GM18870 (cell line): ENCODE measurements at regions not wholly inside any gene's neighbourhood (a gene's known extent, or its start where the extent isn't known, plus 50 kb on each side); places are given as distances from the start of the nearest gene placed in this dataset.
"Not testable (repeated sequence)": the region's sequence is repeated elsewhere in the genome, so short reads cannot be mapped to it uniquely, and the experiment has no call there.

Source experiments
- ATAC-seq: cut with Tn5 transposase; IDR thresholded peaks from one replicate; pipeline ENCODE4 v1.9.1; 2021; ENCODE audit warnings: moderate library complexity; ENCODE audit not compliant: unreplicated experiment

GRCh38 chr11:115632061-115632460 lies 127.8 kb upstream of the CADM1 start:
- ATAC-seq: no peak

DNA sequence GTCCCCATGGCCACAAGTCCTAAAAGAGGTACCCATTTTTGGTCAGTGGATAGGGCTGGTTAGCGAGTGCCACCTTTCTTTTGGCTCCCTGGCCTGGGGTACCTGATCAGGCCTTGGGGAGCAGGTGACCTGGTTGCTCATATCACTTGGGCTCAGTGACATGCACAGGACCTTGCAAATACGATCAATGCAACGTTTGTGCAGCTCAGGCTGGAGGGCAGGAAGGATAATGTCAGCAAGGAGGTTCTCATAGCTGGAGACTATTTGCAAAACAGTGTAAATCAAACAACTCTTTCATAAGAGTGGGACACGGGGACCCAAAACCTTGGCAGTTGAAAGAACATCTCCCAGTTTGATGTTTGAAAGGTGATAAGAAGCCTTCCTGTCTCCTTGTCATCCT lies 127.4 kb upstream of the CADM1 start:
- ATAC-seq: no peak

- no peak for ATAC-seq
Observed at GRCh38 chr11:115630214-115630613, 126.0 kb upstream of the CADM1 start.

GRCh38 chr11:115629456-115630015 lies 125.3 kb upstream of the CADM1 start:
- no peak for ATAC-seq

DNA sequence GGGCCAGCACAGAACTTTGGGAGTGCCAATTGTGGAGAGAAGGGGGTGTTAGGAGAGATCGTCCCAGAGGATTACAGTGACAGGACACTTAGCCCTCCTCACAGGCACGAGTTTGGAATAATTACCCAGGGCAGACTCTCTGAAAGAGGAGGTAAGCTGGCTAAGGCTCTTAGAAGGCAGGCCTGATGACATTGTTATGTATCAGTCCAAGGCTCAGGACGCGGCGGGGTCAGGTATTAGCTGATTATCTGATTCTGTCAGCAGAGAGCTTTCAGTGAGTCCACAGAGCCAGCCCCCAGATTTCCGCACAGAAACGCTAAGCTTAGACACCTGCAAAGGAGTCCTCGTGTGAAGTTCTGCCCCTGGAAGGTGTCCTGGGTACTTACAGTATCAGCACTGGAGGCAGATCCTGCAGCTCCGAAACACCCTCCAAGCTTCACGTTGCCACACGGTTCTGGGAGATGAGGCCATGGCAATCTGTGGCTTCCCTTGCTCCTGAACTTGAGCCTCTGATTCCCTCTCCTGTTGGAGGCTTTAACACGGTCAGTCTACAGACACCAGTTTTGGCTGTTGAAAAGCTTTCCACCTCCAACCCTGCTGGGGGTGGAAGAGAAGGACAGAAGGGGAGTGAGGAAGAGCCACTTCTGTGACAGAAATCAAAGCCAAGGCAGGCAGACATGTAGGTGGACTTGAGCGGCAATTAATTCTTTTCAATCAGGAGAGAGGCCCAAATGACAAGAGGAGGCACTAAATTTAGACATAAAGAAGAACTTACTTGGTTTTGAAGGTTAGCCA lies 123.6 kb upstream of the CADM1 start:
- ATAC-seq: no peak

GRCh38 chr11:115627071-115627470 lies 122.9 kb upstream of the CADM1 start:
- no peak for ATAC-seq

GRCh38 chr11:115626414-115626813 lies 122.2 kb upstream of the CADM1 start:
- ATAC-seq: no peak

DNA sequence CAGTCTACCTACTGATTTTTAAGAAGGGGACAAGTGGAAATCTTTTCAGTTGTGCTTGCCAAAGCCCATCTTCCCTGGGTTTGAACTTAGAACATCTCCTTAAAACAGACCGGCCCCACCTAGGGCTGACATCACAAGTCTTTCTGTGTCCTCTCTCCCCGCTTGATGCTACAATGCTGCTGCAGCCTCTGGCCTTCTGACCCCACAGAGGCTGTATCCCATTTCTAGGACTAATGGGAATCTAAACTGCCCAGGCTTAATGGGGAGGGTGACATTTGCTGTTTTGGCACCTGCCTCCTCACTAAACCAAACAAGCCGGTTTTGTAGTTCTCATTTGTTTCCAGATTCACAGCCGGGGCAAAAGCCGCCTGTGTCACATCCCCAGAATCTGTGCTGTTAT lies 121.3 kb upstream of the CADM1 start:
- ATAC-seq: no peak

GRCh38 chr11:115624065-115624464 lies 119.8 kb upstream of the CADM1 start:
- ATAC-seq: no peak

DNA sequence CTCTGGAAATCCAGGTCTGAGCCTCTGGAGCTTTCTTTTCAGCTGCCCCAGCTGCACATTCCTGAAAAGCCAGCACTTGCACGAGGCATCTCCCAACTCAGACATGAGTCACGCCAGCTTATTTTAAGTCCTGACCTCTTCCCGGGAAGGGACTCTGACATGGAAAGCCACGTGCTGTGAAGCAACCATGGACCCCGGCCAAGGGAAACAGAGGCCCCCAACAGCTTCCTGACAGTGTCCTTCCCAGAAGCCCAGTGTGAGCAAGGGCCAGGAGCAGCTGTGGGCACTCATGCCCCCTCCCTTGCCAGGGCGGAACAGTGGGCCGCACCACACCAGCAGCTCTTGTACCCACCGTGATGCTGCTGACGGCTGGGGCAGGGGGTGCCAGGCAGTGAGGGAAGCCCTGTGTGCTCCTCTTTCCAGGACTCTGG lies 118.8 kb upstream of the CADM1 start:
- no peak for ATAC-seq

- no peak for ATAC-seq
Observed at GRCh38 chr11:115618428-115618827, 114.2 kb upstream of the CADM1 start.

GRCh38 chr11:115617767-115618166 lies 113.6 kb upstream of the CADM1 start:
- no peak for ATAC-seq

- no peak for ATAC-seq
Observed at GRCh38 chr11:115616971-115617370, 112.8 kb upstream of the CADM1 start.

DNA sequence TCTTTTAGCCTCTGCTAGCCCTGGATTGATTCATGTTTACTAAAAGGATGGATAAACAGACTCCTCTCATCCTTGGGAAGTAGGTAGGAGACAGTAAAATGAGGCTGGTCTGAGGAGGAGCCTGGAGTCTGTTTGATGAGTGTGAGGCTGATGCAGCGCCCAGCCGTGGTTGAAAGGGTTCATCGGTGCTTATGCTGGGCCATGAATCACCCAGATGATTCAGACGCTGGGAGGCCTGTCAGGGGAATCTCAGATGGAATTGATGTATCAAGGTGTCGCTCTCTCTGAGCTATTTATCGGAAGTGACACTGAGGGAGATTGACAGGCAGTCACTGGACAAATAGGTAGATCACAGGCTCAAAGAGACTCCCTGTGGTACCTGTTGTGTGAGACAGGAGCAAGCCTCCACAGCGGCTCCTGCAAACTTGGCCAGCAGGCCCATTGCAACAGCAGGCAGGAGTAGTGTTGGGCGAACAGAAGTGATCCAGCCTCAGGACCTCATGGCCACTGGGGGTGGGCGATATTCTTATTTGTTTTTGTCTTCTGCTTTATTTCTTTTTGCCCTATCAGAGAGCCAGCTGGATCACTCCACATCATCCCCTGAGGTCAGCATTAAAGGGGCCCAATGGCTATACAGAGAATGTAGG lies 109.9 kb upstream of the CADM1 start:
- ATAC-seq: no peak

GRCh38 chr11:115613004-115613403 lies 108.8 kb upstream of the CADM1 start:
- ATAC-seq: no peak

DNA sequence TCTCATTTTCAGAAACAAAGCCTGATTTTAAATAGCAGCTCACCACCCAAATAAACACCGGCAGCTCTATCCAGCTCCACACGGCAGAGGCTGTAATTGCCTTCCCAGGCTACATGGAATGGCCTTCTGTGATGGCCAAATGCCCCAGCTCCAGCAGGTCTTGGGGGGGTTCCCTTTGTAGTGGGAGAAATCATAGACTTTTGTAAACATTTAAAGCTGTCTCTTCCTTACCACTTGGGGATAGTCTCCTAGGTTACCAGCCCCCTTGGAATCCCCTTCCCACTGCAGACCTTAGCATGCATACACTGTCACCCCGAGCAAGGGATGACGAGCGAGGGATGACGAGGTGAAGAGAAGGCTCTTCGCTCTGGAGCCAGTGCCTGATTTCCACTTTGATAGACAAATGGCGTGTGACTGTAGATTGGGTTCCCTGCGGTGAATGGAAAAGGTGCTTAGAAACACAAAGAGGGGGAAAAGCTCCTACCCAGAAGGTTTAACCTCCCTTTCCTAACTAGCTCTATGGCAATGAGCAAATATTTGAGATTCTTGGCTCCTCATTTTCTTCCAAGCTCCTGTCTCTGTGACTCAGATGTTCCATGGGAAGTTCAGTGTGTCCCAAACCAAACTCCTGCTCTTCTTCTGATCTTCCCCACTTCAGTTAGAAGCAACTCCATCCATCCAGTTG lies 108.0 kb upstream of the CADM1 start:
- no peak for ATAC-seq

DNA sequence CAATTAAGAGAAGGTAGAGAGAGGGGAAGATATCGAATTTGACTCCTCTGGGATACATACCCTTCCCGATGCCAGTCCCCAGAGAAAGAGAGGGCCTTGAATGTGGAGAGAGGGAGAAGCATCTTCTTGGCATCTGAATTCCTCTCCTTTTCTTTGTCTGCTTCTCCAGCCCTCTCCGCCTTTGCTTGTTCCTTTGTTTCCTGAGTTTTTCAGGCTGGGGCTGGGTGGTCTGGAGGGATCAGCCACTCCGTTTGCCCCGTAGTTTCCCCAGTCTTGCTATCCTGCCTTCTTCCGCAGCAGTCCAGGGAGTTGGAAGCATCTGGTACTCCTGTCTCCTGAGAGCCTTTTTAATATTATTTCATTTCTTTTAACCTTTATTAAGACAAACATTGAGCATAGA lies 107.1 kb upstream of the CADM1 start:
- ATAC-seq: no peak

DNA sequence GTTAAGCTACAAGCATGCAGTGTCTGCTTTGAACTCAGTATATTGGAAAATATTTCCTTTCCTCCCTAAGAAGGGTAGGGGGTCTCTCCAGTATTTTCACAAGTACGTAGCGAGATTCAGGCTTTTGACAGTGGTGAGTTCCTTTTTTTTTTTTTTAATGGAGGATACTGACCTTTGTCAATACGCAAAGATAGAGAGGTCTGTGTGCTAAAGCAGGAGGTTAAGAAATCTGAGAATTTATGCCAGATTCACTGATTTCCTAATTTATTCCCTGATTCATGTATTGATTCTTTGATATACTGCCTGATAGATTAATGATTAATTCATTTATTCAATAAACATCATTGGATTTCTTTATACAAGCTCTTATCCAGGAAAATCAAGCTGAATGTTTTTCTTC lies 106.7 kb upstream of the CADM1 start:
- no peak for ATAC-seq

DNA sequence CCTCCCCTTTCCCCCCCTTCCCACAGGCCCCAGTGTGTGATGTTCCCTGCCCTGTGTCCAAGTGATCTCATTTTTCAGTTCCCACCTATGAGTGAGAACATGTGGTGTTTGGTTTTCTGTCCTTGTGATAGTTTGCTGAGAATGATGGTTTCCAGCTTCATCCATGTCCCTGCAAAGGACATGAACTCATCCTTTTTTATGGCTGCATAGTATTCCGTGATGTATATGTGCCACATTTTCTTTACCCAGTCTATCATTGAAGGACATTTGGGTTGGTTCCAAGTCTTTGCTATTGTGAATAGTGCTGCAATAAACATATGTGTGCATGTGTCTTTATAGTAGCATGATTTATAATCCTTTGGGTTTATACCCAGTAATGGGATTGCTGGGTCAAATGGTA lies 106.0 kb upstream of the CADM1 start:
- not testable (repeated sequence) for ATAC-seq

DNA sequence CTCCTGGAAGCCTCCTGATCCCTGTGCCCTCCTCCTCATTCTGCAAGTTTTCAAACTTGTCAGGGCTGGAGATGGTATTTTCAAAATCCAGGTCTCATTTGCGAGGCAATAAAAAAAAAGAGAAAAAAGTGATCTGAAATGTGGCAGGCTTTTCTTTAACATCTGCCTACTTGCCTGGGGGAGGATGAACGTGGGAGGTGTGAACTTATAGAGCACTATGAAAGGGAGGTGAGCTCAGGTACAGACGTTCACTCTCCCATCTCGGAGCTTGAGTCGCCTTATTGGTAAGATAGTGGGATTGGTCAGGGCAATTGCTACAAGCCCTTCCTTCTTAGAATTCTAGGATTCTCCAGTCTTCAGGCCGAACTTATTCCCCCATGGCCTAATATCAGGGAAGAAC lies 104.8 kb upstream of the CADM1 start:
- no peak for ATAC-seq

- ATAC-seq: no peak
Observed at GRCh38 chr11:115607621-115608221, 103.5 kb upstream of the CADM1 start.
